GM21526 (cell line): ENCODE measurements at regions not wholly inside any gene's neighbourhood (a gene's known extent, or its start where the extent isn't known, plus 50 kb on each side); places are given as distances from the start of the nearest gene placed in this dataset.
"Not testable (repeated sequence)": the region's sequence is repeated elsewhere in the genome, so short reads cannot be mapped to it uniquely, and the experiment has no call there.

Source experiments
- ATAC-seq: cut with Tn5 transposase; IDR thresholded peaks from one replicate; pipeline ENCODE4 v1.9.1; 2021; ENCODE audit warnings: moderate library complexity; ENCODE audit not compliant: unreplicated experiment, low FRiP score

DNA sequence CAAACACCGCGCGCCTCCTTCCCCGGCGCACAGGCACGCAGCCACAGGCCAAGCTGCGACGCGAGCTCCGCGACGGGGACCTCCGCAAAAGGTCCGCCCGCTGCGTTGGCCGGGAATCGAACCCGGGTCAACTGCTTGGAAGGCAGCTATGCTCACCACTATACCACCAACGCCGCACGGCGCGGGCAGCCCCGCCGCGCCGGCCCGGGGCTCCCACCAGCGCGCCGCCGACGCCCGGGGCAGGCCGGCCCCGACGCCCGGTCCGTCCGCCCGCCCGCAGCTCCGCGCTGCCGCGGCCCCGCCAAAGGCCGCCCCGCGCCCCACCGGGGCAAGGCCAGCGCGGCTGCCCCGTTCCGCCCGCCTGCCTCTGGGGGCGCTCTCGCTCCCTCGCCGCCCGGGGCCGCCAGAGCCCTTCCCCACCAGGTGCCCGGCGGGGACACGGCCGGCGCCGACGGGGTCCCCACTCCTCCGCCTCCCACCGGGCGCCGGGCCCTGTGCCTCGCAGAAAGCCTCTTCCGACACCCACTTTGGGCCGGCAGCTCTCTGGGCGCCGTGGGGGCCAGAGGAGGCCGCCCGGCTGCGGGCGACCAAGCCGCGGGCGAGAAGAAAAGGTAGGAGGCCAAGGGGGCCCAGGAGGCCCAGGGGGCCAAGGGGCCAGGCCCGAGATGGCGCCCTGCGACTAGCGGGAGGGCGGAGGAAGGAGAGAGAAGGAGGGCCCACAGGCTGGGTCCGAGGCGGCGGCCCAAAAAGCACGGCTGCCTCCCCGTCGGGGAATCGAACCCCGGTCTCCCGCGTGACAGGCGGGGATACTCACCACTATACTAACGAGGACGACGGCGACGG, 50.2 kb upstream of the FCGR2A start:
- peak; percentile 11 for ATAC-seq

DNA sequence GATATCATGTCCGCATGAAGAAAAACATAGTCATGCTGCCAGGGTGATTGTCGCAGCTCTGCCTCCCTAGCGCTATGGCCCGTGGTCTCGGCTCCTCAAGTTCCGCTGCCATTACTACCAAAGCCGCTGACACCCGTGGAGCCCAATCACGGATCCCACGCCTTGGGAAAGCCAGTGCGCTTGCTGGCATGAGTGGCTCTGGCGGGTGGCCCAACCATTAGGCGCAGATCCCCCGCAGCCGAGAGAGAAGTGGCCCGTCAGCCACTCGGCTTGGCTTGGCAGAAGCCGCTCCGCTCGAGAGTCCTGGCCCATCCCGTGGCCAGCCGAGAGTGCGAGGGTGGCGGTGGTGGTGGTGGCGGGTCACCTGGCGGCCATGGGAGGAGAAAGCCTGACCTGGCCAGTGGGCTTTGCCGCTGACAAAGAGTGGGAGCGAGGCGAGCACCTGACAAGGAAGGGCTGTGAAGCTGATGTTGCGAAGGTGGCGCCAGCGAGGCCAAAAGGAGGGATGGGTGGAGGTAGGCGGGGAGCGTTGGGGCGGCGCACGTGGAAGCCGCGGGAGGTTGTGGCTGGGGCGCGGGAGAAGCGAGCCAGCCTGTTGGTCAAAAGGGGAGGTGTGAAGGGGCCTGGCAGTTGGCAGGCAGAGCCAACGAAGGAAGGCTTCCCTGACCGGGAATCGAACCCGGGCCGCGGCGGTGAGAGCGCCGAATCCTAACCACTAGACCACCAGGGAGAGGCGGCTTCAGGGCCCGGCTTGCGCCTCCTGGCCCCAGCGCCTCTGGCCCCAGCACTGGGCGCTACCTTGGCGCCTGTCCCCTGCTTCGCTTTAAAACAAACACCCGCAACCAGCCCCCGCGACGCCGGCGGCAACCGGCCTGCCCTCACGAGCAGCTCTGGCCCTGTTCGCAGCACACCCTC, 51.0 kb upstream of the FCGR2A start:
- ATAC-seq = peak; percentile 52

DNA sequence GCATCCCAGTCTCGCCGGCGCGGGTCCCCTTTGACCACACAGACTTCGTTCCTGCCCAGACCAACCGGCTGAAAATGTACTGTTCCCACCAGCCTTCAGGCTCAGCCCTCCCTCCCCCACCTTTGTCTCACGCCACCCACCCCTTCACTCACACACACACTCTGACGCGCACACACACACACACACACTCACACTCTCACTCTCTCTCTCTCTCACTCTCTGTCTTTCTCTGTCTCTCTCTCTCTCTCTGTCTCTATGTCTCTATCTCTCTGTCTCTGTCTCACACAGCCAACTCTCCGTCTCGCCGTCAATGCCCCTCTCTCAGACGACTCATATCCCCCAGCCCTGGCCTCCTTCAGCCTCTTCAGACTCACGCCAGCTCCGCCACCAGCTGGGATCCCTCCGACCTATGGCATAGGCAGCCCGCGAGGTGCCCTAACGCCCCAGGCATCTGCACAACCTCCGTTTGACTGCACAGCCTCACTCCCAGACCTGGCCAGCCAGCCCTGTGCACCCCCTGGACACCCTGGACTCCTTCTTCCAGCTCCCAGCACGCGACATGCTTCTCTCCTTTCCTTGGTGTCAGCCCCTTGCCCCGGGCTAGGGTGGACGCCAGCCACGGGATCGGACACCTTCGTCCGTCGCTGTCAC, 53.4 kb upstream of the FCGR2A start:
- ATAC-seq = not testable (repeated sequence)

DNA sequence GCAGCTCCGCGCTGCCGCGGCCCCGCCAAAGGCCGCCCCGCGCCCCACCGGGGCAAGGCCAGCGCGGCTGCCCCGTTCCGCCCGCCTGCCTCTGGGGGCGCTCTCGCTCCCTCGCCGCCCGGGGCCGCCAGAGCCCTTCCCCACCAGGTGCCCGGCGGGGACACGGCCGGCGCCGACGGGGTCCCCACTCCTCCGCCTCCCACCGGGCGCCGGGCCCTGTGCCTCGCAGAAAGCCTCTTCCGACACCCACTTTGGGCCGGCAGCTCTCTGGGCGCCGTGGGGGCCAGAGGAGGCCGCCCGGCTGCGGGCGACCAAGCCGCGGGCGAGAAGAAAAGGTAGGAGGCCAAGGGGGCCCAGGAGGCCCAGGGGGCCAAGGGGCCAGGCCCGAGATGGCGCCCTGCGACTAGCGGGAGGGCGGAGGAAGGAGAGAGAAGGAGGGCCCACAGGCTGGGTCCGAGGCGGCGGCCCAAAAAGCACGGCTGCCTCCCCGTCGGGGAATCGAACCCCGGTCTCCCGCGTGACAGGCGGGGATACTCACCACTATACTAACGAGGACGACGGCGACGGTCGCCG, 57.4 kb upstream of the FCGR2A start:
- not testable (repeated sequence) for ATAC-seq

DNA sequence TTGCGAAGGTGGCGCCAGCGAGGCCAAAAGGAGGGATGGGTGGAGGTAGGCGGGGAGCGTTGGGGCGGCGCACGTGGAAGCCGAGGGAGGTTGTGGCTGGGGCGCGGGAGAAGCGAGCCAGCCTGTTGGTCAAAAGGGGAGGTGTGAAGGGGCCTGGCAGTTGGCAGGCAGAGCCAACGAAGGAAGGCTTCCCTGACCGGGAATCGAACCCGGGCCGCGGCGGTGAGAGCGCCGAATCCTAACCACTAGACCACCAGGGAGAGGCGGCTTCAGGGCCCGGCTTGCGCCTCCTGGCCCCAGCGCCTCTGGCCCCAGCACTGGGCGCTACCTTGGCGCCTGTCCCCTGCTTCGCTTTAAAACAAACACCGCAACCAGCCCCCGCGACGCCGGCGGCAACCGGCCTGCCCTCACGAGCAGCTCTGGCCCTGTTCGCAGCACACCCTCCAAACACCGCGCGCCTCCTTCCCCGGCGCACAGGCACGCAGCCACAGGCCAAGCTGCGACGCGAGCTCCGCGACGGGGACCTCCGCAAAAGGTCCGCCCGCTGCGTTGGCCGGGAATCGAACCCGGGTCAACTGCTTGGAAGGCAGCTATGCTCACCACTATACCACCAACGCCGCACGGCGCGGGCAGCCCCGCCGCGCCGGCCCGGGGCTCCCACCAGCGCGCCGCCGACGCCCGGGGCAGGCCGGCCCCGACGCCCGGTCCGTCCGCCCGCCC, 58.1 kb upstream of the FCGR2A start:
- not testable (repeated sequence) for ATAC-seq

- ATAC-seq = not testable (repeated sequence)
Observed at GRCh38 chr1:161444725-161445124, 60.5 kb upstream of the FCGR2A start.

GRCh38 chr1:161444255-161444654, 61.0 kb upstream of the FCGR2A start:
- not testable (repeated sequence) for ATAC-seq

GRCh38 chr1:161440312-161440894, 64.9 kb upstream of the FCGR2A start:
- no peak for ATAC-seq

DNA sequence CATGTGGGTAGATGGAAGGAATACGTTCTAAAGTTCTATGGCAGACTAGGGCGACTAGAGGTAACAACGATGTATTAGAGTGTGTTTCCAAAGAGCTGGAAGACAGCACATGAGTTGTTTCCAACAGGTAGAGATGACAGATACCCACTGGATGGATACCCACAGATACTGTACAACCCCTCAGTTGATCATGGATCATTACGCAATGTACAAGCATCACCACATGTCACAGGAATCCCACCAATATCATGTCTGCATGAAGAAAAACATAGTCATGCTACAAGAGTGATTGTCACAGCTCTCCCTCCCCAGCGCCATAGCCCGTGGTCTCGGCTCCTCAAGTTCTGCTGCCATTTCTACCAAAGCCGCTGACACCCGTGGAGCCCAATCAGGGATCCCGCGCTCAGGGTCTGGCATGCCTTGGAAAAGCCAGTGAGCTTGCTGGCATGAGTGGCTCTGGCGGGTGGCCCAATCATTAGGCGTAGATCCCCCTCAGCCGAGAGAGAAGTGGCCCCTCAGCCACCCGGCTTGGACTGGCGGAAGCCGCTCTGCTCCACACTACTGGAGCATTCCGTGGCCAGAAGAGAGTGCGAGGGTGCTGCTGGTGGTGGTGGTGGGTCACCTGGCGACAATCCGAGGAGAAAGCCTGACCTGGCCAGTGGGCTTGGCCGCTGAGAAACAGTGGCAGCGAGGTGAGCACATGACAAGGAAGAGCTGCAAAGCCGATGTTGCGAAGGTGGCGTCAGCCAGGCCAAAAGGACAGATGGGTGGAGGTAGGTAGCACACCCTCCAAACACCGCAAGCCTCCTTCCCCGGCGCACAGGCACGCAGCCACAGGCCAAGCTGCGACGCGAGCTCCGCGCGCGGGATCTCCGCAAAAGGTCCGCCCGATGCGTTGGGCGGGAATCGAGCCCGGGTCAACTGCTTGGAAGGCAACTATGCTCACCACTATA, 65.7 kb upstream of the FCGR2A start:
- ATAC-seq = no peak

GRCh38 chr1:161433191-161433590, 65.5 kb upstream of the CFAP126 start:
- not testable (repeated sequence) for ATAC-seq

GRCh38 chr1:161432091-161432490, 64.4 kb upstream of the CFAP126 start:
- no peak for ATAC-seq

GRCh38 chr1:161427733-161428516, 60.2 kb upstream of the CFAP126 start:
- no peak for ATAC-seq

- ATAC-seq = not testable (repeated sequence)
Observed at GRCh38 chr1:161422914-161423313, 55.2 kb upstream of the CFAP126 start.

- no peak for ATAC-seq
Observed at GRCh38 chr1:161421456-161421855, 53.8 kb upstream of the CFAP126 start.

DNA sequence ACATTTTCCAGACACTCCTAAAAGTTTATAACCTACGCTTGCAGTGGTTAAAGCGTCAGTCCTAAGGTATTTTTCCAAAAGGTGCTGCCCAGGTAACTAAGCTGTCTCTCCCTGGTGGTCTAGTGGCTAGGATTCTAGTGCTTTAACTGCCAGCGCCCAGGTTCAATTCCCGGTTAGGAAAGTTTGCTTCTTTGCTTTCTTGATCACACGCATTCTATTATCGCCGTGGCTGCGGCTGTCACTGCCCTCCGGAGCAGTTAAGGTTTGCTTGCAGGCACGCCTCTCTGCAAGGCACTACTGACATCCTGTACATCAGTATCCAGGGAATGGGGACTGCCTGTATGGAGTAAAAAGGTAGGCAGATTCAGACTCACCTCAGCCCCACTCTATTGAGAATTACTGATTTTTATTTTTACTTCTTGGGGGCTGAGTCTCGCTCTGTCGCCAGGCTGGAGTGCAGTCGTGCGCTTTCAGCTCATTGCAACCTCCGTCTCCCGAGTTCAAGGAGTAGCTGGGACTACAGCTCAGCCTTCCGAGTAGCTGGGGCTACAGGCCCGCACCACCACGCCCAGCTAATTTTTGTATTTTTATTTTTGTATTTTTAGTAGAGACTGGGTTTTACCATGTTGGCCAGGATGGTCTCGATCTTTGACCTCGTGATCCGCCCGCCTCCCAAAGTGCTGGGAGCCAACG, 53.2 kb upstream of the CFAP126 start:
- no peak for ATAC-seq

- ATAC-seq = not testable (repeated sequence)
Observed at GRCh38 chr1:161417536-161417935, 49.9 kb upstream of the CFAP126 start.
